ENCODE measurements at regions not wholly inside any gene's neighbourhood (a gene's known extent, or its start where the extent isn't known, plus 50 kb on each side); places are given as distances from the start of the nearest gene placed in this dataset.
A peak's percentile ranks its signal among the peaks of the same experiment; 100 is the strongest.
"Not testable (repeated sequence)": the region's sequence is repeated elsewhere in the genome, so short reads cannot be mapped to it uniquely, and the experiment has no call there.

GRCh38 chr2:39834426-39834825, 55.4 kb upstream of the THUMPD2 start:
- Histone ChIP-seq H3K79me1 (ENCODE audit: low read depth in 1 of 2, low read length in 2 of 2) (no peaks in the 10 kb centered on the region), H3K4me3 (ENCODE audit: insufficient read depth, low read depth, low read length) (no peak overlapping the region), H3K27me3 (ENCODE audit: control insufficient read depth, insufficient read depth, low read length) (no peaks in the 10 kb centered on the region), H3K4me2 (ENCODE audit: low read depth, low read length) (no peak overlapping the region), H3K4ac (ENCODE audit: low read depth, low read length) (no peak overlapping the region), H4K8ac (ENCODE audit: low read depth in 2 of 2, low read length in 2 of 2) (no peak overlapping the region), H3K23ac (ENCODE audit: low read depth, low read length) (no peak overlapping the region), H4K5ac (ENCODE audit: low read depth, low read length) (no peak overlapping the region), H3K9ac (ENCODE audit: low read depth, low read length) (no peak overlapping the region), H3K9me3 (ENCODE audit: control insufficient read depth, insufficient read depth, low read length) (peaks cover 1% of the 10 kb centered on the region; the same call in 1 of the 2 replicates), H4K91ac (ENCODE audit: insufficient read depth, low read depth, low read length) (no peak overlapping the region), H2BK15ac (ENCODE audit: low read depth, low read length) (no peak overlapping the region), H2BK120ac (ENCODE audit: low read depth, low read length) (no peak overlapping the region), H2AFZ (replicated peaks; ENCODE audit: low read length, poor library complexity) (no peak overlapping the region), H2AK9ac (replicated peaks; ENCODE audit: low read depth, low read length, poor library complexity) (no peak overlapping the region), H3K56ac (ENCODE audit: extremely low read depth, insufficient read depth, low read length) (no peak overlapping the region), H3K9me1 (ENCODE audit: insufficient read depth, low read length) (peaks cover 3% of the 10 kb centered on the region; the same call in 1 of the 2 replicates), H3K18ac (ENCODE audit: low read depth, low read length) (no peak overlapping the region), H2AK5ac (ENCODE audit: low read depth, low read length) (no peak overlapping the region), H4K20me1 (ENCODE audit: insufficient read depth, low read length) (no peaks in the 10 kb centered on the region), H2BK5ac (ENCODE audit: low read depth, low read length, poor library complexity, severe bottlenecking) (no peak overlapping the region), H2BK20ac (ENCODE audit: low read depth, low read length) (no peak overlapping the region), H3K27ac (ENCODE audit: insufficient read depth, low read length) (no peak overlapping the region), H3K4me1 (ENCODE audit: control insufficient read depth, insufficient read depth, low read length) (no peaks in the 10 kb centered on the region), H3K14ac (replicated peaks; ENCODE audit: low read depth, low read length) (no peak overlapping the region), H3K36me3 (ENCODE audit: control insufficient read depth, insufficient read depth, low read length) (no peaks in the 10 kb centered on the region)
- BruUV-seq (replicated peaks) = no TSS peak
- dilution Hi-C loops (cut with HindIII; ENCODE audit: low sequenced_read_pairs, unreplicated experiment) = no loop called here
- in situ Hi-C loops (cut with MboI; ENCODE audit: low sequenced_read_pairs) = no loop called here
- TF ChIP-seq POLR2A (IDR thresholded peaks at IDR 0.05; ENCODE audit: low read depth, low read length) = no peak
- no peak for TF ChIP-seq MAFK (IDR thresholded peaks at IDR 0.05; ENCODE audit: low read depth, low read length)
- TF ChIP-seq RCOR1 (IDR thresholded peaks at IDR 0.05; ENCODE audit: insufficient replicate concordance, low read length) = no peak
- TF ChIP-seq, protein P1, sequence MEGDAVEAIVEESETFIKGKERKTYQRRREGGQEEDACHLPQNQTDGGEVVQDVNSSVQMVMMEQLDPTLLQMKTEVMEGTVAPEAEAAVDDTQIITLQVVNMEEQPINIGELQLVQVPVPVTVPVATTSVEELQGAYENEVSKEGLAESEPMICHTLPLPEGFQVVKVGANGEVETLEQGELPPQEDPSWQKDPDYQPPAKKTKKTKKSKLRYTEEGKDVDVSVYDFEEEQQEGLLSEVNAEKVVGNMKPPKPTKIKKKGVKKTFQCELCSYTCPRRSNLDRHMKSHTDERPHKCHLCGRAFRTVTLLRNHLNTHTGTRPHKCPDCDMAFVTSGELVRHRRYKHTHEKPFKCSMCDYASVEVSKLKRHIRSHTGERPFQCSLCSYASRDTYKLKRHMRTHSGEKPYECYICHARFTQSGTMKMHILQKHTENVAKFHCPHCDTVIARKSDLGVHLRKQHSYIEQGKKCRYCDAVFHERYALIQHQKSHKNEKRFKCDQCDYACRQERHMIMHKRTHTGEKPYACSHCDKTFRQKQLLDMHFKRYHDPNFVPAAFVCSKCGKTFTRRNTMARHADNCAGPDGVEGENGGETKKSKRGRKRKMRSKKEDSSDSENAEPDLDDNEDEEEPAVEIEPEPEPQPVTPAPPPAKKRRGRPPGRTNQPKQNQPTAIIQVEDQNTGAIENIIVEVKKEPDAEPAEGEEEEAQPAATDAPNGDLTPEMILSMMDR (conservative IDR thresholded peaks at IDR 0.05; ENCODE audit: low read depth, low read length) = no peak
- TF ChIP-seq RFX5 (IDR thresholded peaks at IDR 0.05; ENCODE audit: low read depth, low read length) = no peak
- no peak for TF ChIP-seq CEBPB (IDR thresholded peaks at IDR 0.05; ENCODE audit: low read depth, low read length)
- TF ChIP-seq ELK1 (IDR thresholded peaks at IDR 0.05; ENCODE audit: borderline replicate concordance, low read depth, low read length) = no peak
- ATAC-seq (ENCODE audit: low read depth) = no peak
- ChIA-PET POLR2A (ENCODE audit: unreplicated experiment) (no interaction called here), CTCF (no interaction called here)
- intact Hi-C loops (cut with micrococcal nuclease) = no loop called here
- no peak for DNase-seq
- no CpG with 5 or more reads among the region's 2 CpGs for WGBS, 2 experiments (ENCODE audit: extremely low coverage in 2 of 2, insufficient read length in 1 of 2)

GRCh38 chr2:39830610-39831009, 51.6 kb upstream of the THUMPD2 start:
- in situ Hi-C loops (cut with MboI; ENCODE audit: low sequenced_read_pairs); H3K18ac ChIP-seq (ENCODE audit: low read depth, low read length); H4K91ac ChIP-seq (ENCODE audit: insufficient read depth, low read depth, low read length); dilution Hi-C loops (cut with HindIII; ENCODE audit: low sequenced_read_pairs, unreplicated experiment); H3K9ac ChIP-seq (ENCODE audit: low read depth, low read length); H3K4me3 ChIP-seq (ENCODE audit: insufficient read depth, low read depth, low read length); H3K9me1 ChIP-seq (ENCODE audit: insufficient read depth, low read length); H2AK9ac ChIP-seq (replicated peaks; ENCODE audit: low read depth, low read length, poor library complexity); H2BK20ac ChIP-seq (ENCODE audit: low read depth, low read length); H4K8ac ChIP-seq (ENCODE audit: low read depth in 2 of 2, low read length in 2 of 2); H4K5ac ChIP-seq (ENCODE audit: low read depth, low read length); H3K36me3 ChIP-seq (ENCODE audit: control insufficient read depth, insufficient read depth, low read length); H2BK120ac ChIP-seq (ENCODE audit: low read depth, low read length); H3K14ac ChIP-seq (replicated peaks; ENCODE audit: low read depth, low read length); intact Hi-C loops (cut with micrococcal nuclease); H3K4me1 ChIP-seq (ENCODE audit: control insufficient read depth, insufficient read depth, low read length); H4K20me1 ChIP-seq (ENCODE audit: insufficient read depth, low read length); H3K4ac ChIP-seq (ENCODE audit: low read depth, low read length); H3K4me2 ChIP-seq (ENCODE audit: low read depth, low read length); H3K23ac ChIP-seq (ENCODE audit: low read depth, low read length); H3K9me3 ChIP-seq (ENCODE audit: control insufficient read depth, insufficient read depth, low read length); H3K27ac ChIP-seq (ENCODE audit: insufficient read depth, low read length); H2BK5ac ChIP-seq (ENCODE audit: low read depth, low read length, poor library complexity, severe bottlenecking); H3K56ac ChIP-seq (ENCODE audit: extremely low read depth, insufficient read depth, low read length); H3K27me3 ChIP-seq (ENCODE audit: control insufficient read depth, insufficient read depth, low read length); H2AK5ac ChIP-seq (ENCODE audit: low read depth, low read length); H2BK15ac ChIP-seq (ENCODE audit: low read depth, low read length); BruUV-seq (replicated peaks); CTCF ChIA-PET; POLR2A ChIA-PET (ENCODE audit: unreplicated experiment); H3K79me1 ChIP-seq (ENCODE audit: low read depth in 1 of 2, low read length in 2 of 2): not testable (repeated sequence)
- ATAC-seq (ENCODE audit: low read depth) (peak; percentile 46; the same call in 1 of the 2 replicates), DNase-seq (peak; percentile 37)
- whole genome bisulfite sequencing, 2 experiments (ENCODE audit: extremely low coverage in 2 of 2, insufficient read length in 1 of 2) = 63% methylated on average over 1 of the region's 4 CpGs; no CpG with 5 or more reads in 1 of the 2 experiments
- H2AFZ ChIP-seq (replicated peaks; ENCODE audit: low read length, poor library complexity) = peak overlapping the region; percentile 33
